A673 (cell line): ENCODE measurements at regions not wholly inside any gene's neighbourhood (a gene's known extent, or its start where the extent isn't known, plus 50 kb on each side); places are given as distances from the start of the nearest gene placed in this dataset.

Experiments used
- BruUV-seq: library from RNA; stranded (reverse); fragments of 400-500 nt; replicated peaks from 2 replicates; lab custom pipeline; 2021; lab: Mats Ljungman, UMichigan
- CTCF ChIA-PET: fragments of 300-600 bp; sonication (Branson Sonifier 250); formaldehyde crosslinking; loops from one replicate; lab custom pipeline; 2022; ENCODE audit warnings: antibody characterized with exemption; lab: Charles Lee
- POLR2A ChIA-PET: fragments of 300-600 bp; sonication (Branson Sonifier 250); formaldehyde crosslinking; loops from one replicate; lab custom pipeline; 2022; ENCODE audit warnings: antibody characterized with exemption; ENCODE audit not compliant: low non-redundant PET; lab: Charles Lee
- DNase-seq: peaks from one replicate; pipeline ENCODE4 v3.0.0-alpha.2; 2015; ENCODE audit warnings: low spot score
- H3K27ac ChIP-seq: fragments of 200-600 bp; sonication (generic); 2 replicates; pipeline ENCODE4 v1.5.1; 2016; ENCODE audit warnings: mixed run types, low read depth, mild to moderate bottlenecking, mixed read lengths, antibody characterized with exemption, low read length; ENCODE audit not compliant: poor library complexity, severe bottlenecking
- H3K27me3 ChIP-seq: fragments of 200-600 bp; sonication (generic); replicated peaks from 2 replicates; pipeline ENCODE4 v1.6.1; 2017; ENCODE audit warnings: mixed run types, low read depth, mild to moderate bottlenecking, mixed read lengths, antibody characterized with exemption, low read length; ENCODE audit not compliant: insufficient read depth, poor library complexity
- H3K36me3 ChIP-seq: fragments of 200-600 bp; sonication (generic); 2 replicates; pipeline ENCODE4 v1.6.1; 2016; ENCODE audit warnings: mixed run types, mild to moderate bottlenecking, mixed read lengths, antibody characterized with exemption, low read length; ENCODE audit not compliant: insufficient read depth, poor library complexity, severe bottlenecking
- H3K4me1 ChIP-seq: fragments of 200-600 bp; sonication (generic); 2 replicates; pipeline ENCODE4 v1.6.1; 2017; ENCODE audit warnings: mixed run types, mild to moderate bottlenecking, mixed read lengths, antibody characterized with exemption, low read length; ENCODE audit not compliant: insufficient read depth, poor library complexity, severe bottlenecking
- H3K4me3 ChIP-seq: fragments of 200-600 bp; sonication (generic); 2 replicates; pipeline ENCODE4 v1.5.1; 2016; ENCODE audit warnings: low read depth, mixed run types, mild to moderate bottlenecking, mixed read lengths, low read length; ENCODE audit not compliant: poor library complexity, severe bottlenecking
- H3K9me3 ChIP-seq: fragments of 200-600 bp; sonication (generic); 2 replicates; pipeline ENCODE4 v1.6.1; 2016; ENCODE audit warnings: mixed run types, low read depth, mild to moderate bottlenecking, mixed read lengths, antibody characterized with exemption, low read length; ENCODE audit not compliant: poor library complexity, severe bottlenecking
- CTCF ChIP-seq: fragments of 300-800, 200-600 bp; sonication (generic); conservative IDR thresholded peaks from 2 replicates; pipeline ENCODE4 v1.5.1; 2017; ENCODE audit warnings: low read depth, mild to moderate bottlenecking, antibody characterized with exemption, low read length, moderate library complexity, mixed read lengths
- EZH2 ChIP-seq: fragments of 200-600 bp; sonication (generic); IDR thresholded peaks from 2 replicates; pipeline ENCODE4 v1.6.1; 2017; ENCODE audit warnings: borderline replicate concordance, low read depth, mild to moderate bottlenecking, mixed read lengths, antibody characterized with exemption, low read length; ENCODE audit not compliant: poor library complexity, severe bottlenecking
- intact Hi-C: fragments of 100-400 bp; cut with micrococcal nuclease; formaldehyde crosslinking; loops from one replicate; pipeline ENCODE4 v1.10.0; 2022; ENCODE audit not compliant: unreplicated experiment

- TF ChIP-seq EZH2 (no peak), CTCF (no peak)
- Histone ChIP-seq H3K9me3 (peaks cover 88% of the 10 kb centered on the region), H3K36me3 (peaks cover 11% of the 10 kb centered on the region), H3K27me3 (no peaks in the 10 kb centered on the region), H3K4me3 (no peak overlapping the region), H3K27ac (no peak overlapping the region), H3K4me1 (no peaks in the 10 kb centered on the region)
- no peak for DNase-seq
- intact Hi-C loops = no loop called here
- ChIA-PET POLR2A (no interaction called here), CTCF (no interaction called here)
- no TSS peak for BruUV-seq
Measured at GRCh38 chr15:25051399-25052154, 96.8 kb downstream of the SNRPN start.

- Histone ChIP-seq H3K9me3 (peaks cover 88% of the 10 kb centered on the region), H3K4me1 (no peaks in the 10 kb centered on the region), H3K36me3 (peaks cover 8% of the 10 kb centered on the region), H3K4me3 (no peak overlapping the region), H3K27me3 (no peaks in the 10 kb centered on the region), H3K27ac (no peak overlapping the region)
- intact Hi-C loops = no loop called here
- DNase-seq = no peak
- ChIA-PET CTCF (no interaction called here), POLR2A (no interaction called here)
- no TSS peak for BruUV-seq
- TF ChIP-seq CTCF = no peak
- no peak for TF ChIP-seq EZH2
Measured at GRCh38 chr15:25052191-25052999, 97.6 kb downstream of the SNRPN start.

GRCh38 chr15:25053000-25053815, 98.4 kb downstream of the SNRPN start:
- POLR2A ChIA-PET = no interaction called here
- no peak for DNase-seq

More at GRCh38 chr15:25053000-25053815, 98.4 kb downstream of the SNRPN start:
- H3K27me3 ChIP-seq = no peaks in the 10 kb centered on the region
- peaks cover 8% of the 10 kb centered on the region for H3K36me3 ChIP-seq
- no peaks in the 10 kb centered on the region for H3K4me1 ChIP-seq
- no peak overlapping the region for H3K27ac ChIP-seq
- H3K4me3 ChIP-seq = no peak overlapping the region
- no peak for TF ChIP-seq EZH2
- TF ChIP-seq CTCF = no peak
- peaks cover 89% of the 10 kb centered on the region for H3K9me3 ChIP-seq
- CTCF ChIA-PET = no interaction called here
- intact Hi-C loops = no loop called here
- no TSS peak for BruUV-seq
